SH-SY5Y (cell line): ENCODE measurements at regions not wholly inside any gene's neighbourhood (a gene's known extent, or its start where the extent isn't known, plus 50 kb on each side); places are given as distances from the start of the nearest gene placed in this dataset.

ENCODE experiments used
- GATA2 ChIP-seq: IDR thresholded peaks from 2 replicates; pipeline ENCODE4 v1.6.1; 2011; ENCODE audit warnings: mild to moderate bottlenecking, low read depth, low read length
- GATA3 ChIP-seq: IDR thresholded peaks from 2 replicates; pipeline ENCODE4 v1.6.1; 2011; ENCODE audit warnings: low read depth, mild to moderate bottlenecking, low read length, moderate library complexity

GRCh38 chr2:108080177-108080576, 93.9 kb downstream of the SLC5A7 start:
- TF ChIP-seq GATA3 (no peak), GATA2 (no peak)
